H1 (cell line): ENCODE measurements at regions not wholly inside any gene's neighbourhood (a gene's known extent, or its start where the extent isn't known, plus 50 kb on each side); places are given as distances from the start of the nearest gene placed in this dataset.

ENCODE experiments used
- CTCF ChIA-PET: fragments of 300-600 bp; sonication (Branson Sonifier 250); formaldehyde crosslinking; loops from one replicate; lab custom pipeline; 2021; ENCODE audit not compliant: partially characterized antibody; lab: Charles Lee
- POLR2A ChIA-PET: fragments of 300-600 bp; sonication (Branson Sonifier 250); formaldehyde crosslinking; loops from one replicate; lab custom pipeline; 2021; ENCODE audit warnings: inconsistent platforms; ENCODE audit not compliant: partially characterized antibody; lab: Charles Lee
- DNase-seq, 2 experiments: peaks; one replicate each; pipeline versions ENCODE4 v3.0.0 to v3.0.0-alpha.2; 2010 to 2022; ENCODE audit warnings: low spot score in 2 of 2, low read depth in 1 of 2, mixed read lengths in 1 of 2
- FAIRE-seq: peaks from 2 replicates; lab custom pipeline; 2011; peaks lifted over from hg19 to GRCh38; lab: Jason Lieb, UNC
- H2AFZ ChIP-seq: 2 replicates; pipeline ENCODE4 v1.8.1; 2012; ENCODE audit warnings: low read length, inconsistent platforms
- H2AK5ac ChIP-seq: 2 replicates; pipeline ENCODE4 v1.6.1; 2013; ENCODE audit warnings: low read depth, low read length
- H2BK120ac ChIP-seq: replicated peaks from 2 replicates; pipeline ENCODE3; 2013; ENCODE audit warnings: low read depth, low read length, inconsistent platforms
- H2BK12ac ChIP-seq: 2 replicates; pipeline ENCODE4 v1.6.1; 2013; ENCODE audit warnings: low read depth, low read length
- H2BK15ac ChIP-seq: 2 replicates; pipeline ENCODE4 v1.6.1; 2013; ENCODE audit warnings: low read length
- H2BK20ac ChIP-seq: 2 replicates; pipeline ENCODE4 v1.6.1; 2013; ENCODE audit warnings: low read length
- H2BK5ac ChIP-seq: 2 replicates; pipeline ENCODE4 v1.6.1; 2013; ENCODE audit warnings: low read depth, low read length
- H3K14ac ChIP-seq: 2 replicates; pipeline ENCODE4 v1.6.1; 2013; ENCODE audit warnings: inconsistent platforms; ENCODE audit not compliant: insufficient read length
- H3K18ac ChIP-seq: 2 replicates; pipeline ENCODE4 v1.6.1; 2013; ENCODE audit warnings: low read length; ENCODE audit errors: extremely low read depth
- H3K23ac ChIP-seq: 2 replicates; pipeline ENCODE4 v1.6.1; 2013; ENCODE audit warnings: inconsistent platforms; ENCODE audit not compliant: insufficient read length
- H3K23me2 ChIP-seq: 2 replicates; pipeline ENCODE4 v1.6.1; 2013; ENCODE audit warnings: low read depth, low read length
- H3K27ac ChIP-seq: 2 replicates; pipeline ENCODE4 v1.6.1; 2011; ENCODE audit warnings: low read depth, low read length, inconsistent platforms
- H3K27me3 ChIP-seq, 4 experiments: replicated peaks in 1 of 4; 1 replicate in 1 of 4; 2 replicates in 3 of 4; pipeline versions ENCODE4 v1.6.1 to v1.8.1; 2011 to 2013; ENCODE audit warnings: low read length in 3 of 4, mild to moderate bottlenecking in 3 of 4, inconsistent platforms in 2 of 4, mixed read lengths in 2 of 4, moderate library complexity in 1 of 4; ENCODE audit not compliant: control insufficient read depth in 3 of 4, insufficient read depth in 3 of 4; ENCODE audit errors: extremely low read depth in 1 of 4
- H3K36me3 ChIP-seq, 4 experiments: 2 replicates each; pipeline versions ENCODE4 v1.6.1 to v1.8.1; 2011 to 2013; ENCODE audit warnings: mild to moderate bottlenecking in 4 of 4, low read length in 3 of 4, moderate library complexity in 2 of 4, control low read depth in 1 of 4, inconsistent platforms in 1 of 4; ENCODE audit not compliant: insufficient read depth in 4 of 4, control insufficient read depth in 2 of 4
- H3K4ac ChIP-seq: replicated peaks from 2 replicates; pipeline ENCODE3; 2013; ENCODE audit warnings: low read length, low read depth, mixed read lengths, inconsistent platforms; ENCODE audit not compliant: insufficient read length
- H3K4me1 ChIP-seq, 4 experiments: replicated peaks in 1 of 4; 1 replicate in 1 of 4; 2 replicates in 3 of 4; pipeline versions ENCODE4 v1.6.1 to v1.8.1; 2011 to 2013; ENCODE audit warnings: low read length in 3 of 4, inconsistent platforms in 2 of 4, mixed read lengths in 1 of 4; ENCODE audit not compliant: insufficient read depth in 4 of 4, control insufficient read depth in 3 of 4
- H3K4me2 ChIP-seq, 2 experiments: 2 replicates each; pipeline versions ENCODE4 v1.6.1 to v1.8.1; 2011 to 2013; ENCODE audit warnings: low read depth in 2 of 2, low read length in 2 of 2, control low read depth in 1 of 2, inconsistent platforms in 1 of 2, mild to moderate bottlenecking in 1 of 2; ENCODE audit not compliant: insufficient read depth in 1 of 2
- H3K4me3 ChIP-seq, 4 experiments: fragments of 200-600, 300-600 bp in 1 of 4; sonication (generic), shearing (Covaris generic), sonication (Bioruptor Twin) in 1 of 4; 2 replicates each; pipeline versions ENCODE4 v1.5.1 to v1.8.1; 2011 to 2016; ENCODE audit warnings: low read length in 4 of 4, low read depth in 3 of 4, control low read depth in 2 of 4, inconsistent platforms in 2 of 4, mild to moderate bottlenecking in 2 of 4, mixed read lengths in 1 of 4, moderate library complexity in 1 of 4; ENCODE audit not compliant: insufficient read depth in 2 of 4; ENCODE audit errors: extremely low read depth in 1 of 4
- H3K56ac ChIP-seq: replicated peaks from 2 replicates; pipeline ENCODE3; 2013; ENCODE audit warnings: low read depth, mild to moderate bottlenecking, mixed read lengths, low read length, inconsistent platforms; ENCODE audit not compliant: insufficient read length
- H3K79me1 ChIP-seq: 2 replicates; pipeline ENCODE4 v1.6.1; 2013; ENCODE audit warnings: low read depth, low read length, control low read depth
- H3K79me2 ChIP-seq, 2 experiments: 2 replicates each; pipeline versions ENCODE4 v1.6.1 to v1.8.1; 2012 to 2013; ENCODE audit warnings: low read length in 2 of 2, mild to moderate bottlenecking in 2 of 2, inconsistent platforms in 1 of 2; ENCODE audit not compliant: insufficient read depth in 2 of 2, control insufficient read depth in 1 of 2
- H3K9ac ChIP-seq, 4 experiments: replicated peaks in 1 of 4; 1 replicate in 1 of 4; 2 replicates in 3 of 4; pipeline versions ENCODE4 v1.6.1 to v1.8.1; 2011 to 2013; ENCODE audit warnings: low read depth in 3 of 4, low read length in 3 of 4, control low read depth in 2 of 4, mild to moderate bottlenecking in 2 of 4, moderate library complexity in 2 of 4, inconsistent platforms in 1 of 4; ENCODE audit errors: extremely low read depth in 1 of 4
- H3K9me3 ChIP-seq, 2 experiments: 2 replicates each; pipeline versions ENCODE4 v1.6.1 to v1.8.1; 2012 to 2013; ENCODE audit warnings: mild to moderate bottlenecking in 2 of 2, moderate library complexity in 2 of 2, control low read depth in 1 of 2, inconsistent platforms in 1 of 2, low read depth in 1 of 2, low read length in 1 of 2, mixed read lengths in 1 of 2; ENCODE audit not compliant: insufficient read depth in 2 of 2
- H4K20me1 ChIP-seq, 2 experiments: replicated peaks in 1 of 2; 2 replicates each; pipeline versions ENCODE3 to v1.8.1; 2011 to 2013; ENCODE audit warnings: inconsistent platforms in 2 of 2, low read length in 2 of 2, mild to moderate bottlenecking in 1 of 2; ENCODE audit not compliant: insufficient read depth in 2 of 2, control insufficient read depth in 1 of 2
- H4K5ac ChIP-seq: 2 replicates; pipeline ENCODE4 v1.6.1; 2013; ENCODE audit warnings: low read length, low read depth, mixed read lengths, inconsistent platforms; ENCODE audit not compliant: insufficient read length
- H4K8ac ChIP-seq: 2 replicates; pipeline ENCODE4 v1.8.0; 2013; ENCODE audit warnings: mild to moderate bottlenecking, moderate library complexity, low read length, inconsistent platforms; ENCODE audit not compliant: insufficient read depth; ENCODE audit errors: extremely low read depth
- H4K91ac ChIP-seq: replicated peaks from 2 replicates; pipeline ENCODE3; 2013; ENCODE audit warnings: low read length, mixed read lengths, inconsistent platforms; ENCODE audit not compliant: insufficient read length
- CTBP2 ChIP-seq: IDR thresholded peaks from 2 replicates; pipeline ENCODE4 v1.7.0; 2011; ENCODE audit warnings: borderline replicate concordance, mild to moderate bottlenecking, moderate library complexity, mixed read lengths, low read length; ENCODE audit not compliant: insufficient read depth, insufficient read length
- EZH2 ChIP-seq: fragments of 200-600 bp; sonication (generic); IDR thresholded peaks from 2 replicates; pipeline ENCODE4 v1.7.1; 2012; ENCODE audit warnings: low read depth, mild to moderate bottlenecking, moderate library complexity, low read length, inconsistent platforms; ENCODE audit not compliant: severe bottlenecking
- HDAC6 ChIP-seq: IDR thresholded peaks from one replicate; pipeline ENCODE4 v1.7.1; 2012; ENCODE audit warnings: low read depth, mild to moderate bottlenecking, inconsistent platforms, low read length, moderate library complexity
- MAX ChIP-seq: IDR thresholded peaks from 2 replicates; pipeline ENCODE4 v1.6.1; 2012; ENCODE audit warnings: inconsistent platforms
- NRF1 ChIP-seq: IDR thresholded peaks from 2 replicates; pipeline ENCODE4 v1.6.1; 2011; ENCODE audit warnings: mild to moderate bottlenecking, low read depth, low read length, improper control_type of control experiment
- RFX5 ChIP-seq: IDR thresholded peaks from 2 replicates; pipeline ENCODE4 v1.6.1; 2011; ENCODE audit warnings: low read depth, low read length, improper control_type of control experiment, borderline replicate concordance
- RNF2 ChIP-seq: fragments of 200-900, 300-1000 bp; sonication (generic); IDR thresholded peaks from 2 replicates; pipeline ENCODE4 v1.7.1; 2016; ENCODE audit warnings: borderline replicate concordance, low read depth, mild to moderate bottlenecking, antibody characterized with exemption, low read length; ENCODE audit not compliant: poor library complexity, severe bottlenecking; ENCODE audit errors: missing control alignments
- SAP30 ChIP-seq: fragments of 300-600 bp; sonication (generic); IDR thresholded peaks from 2 replicates; pipeline ENCODE4 v1.7.1; 2012; ENCODE audit warnings: low read length, moderate library complexity, mild to moderate bottlenecking, inconsistent platforms; ENCODE audit not compliant: insufficient read depth, insufficient replicate concordance
- SIRT6 ChIP-seq: IDR thresholded peaks from one replicate; pipeline ENCODE4 v1.7.1; 2012; ENCODE audit warnings: low read length, inconsistent platforms
- TAF7 ChIP-seq: optimal IDR thresholded peaks from 2 replicates; pipeline ENCODE3; 2011; ENCODE audit warnings: low read depth, mild to moderate bottlenecking, inconsistent platforms, low read length, moderate library complexity, borderline replicate concordance
- WGBS, 2 experiments: shearing (Covaris generic) in 1 of 2; methylation state at CpG; one replicate each; pipeline versions ENCODE4 v1.1.6 to v1.1.7; 2013 to 2015; ENCODE audit warnings: low lambda C conversion rate in 2 of 2, mixed read lengths in 2 of 2, inconsistent platforms in 1 of 2, low coverage in 1 of 2, missing lambda C conversion rate in 1 of 2; ENCODE audit not compliant: insufficient replicate concordance in 2 of 2, insufficient coverage in 1 of 2, insufficient read length in 1 of 2; ENCODE audit errors: extremely low coverage in 1 of 2, missing lambda C conversion rate in 1 of 2; 5-methylcytosine and 5-hydroxymethylcytosine counted together
- TF ChIP-seq, protein P1 (sequence below), 3 experiments: IDR thresholded peaks; 1 replicate in 2 of 3; 2 replicates in 1 of 3; pipeline versions ENCODE4 v1.5.1 to v1.6.1; 2011; ENCODE audit warnings: low read length in 3 of 3, mild to moderate bottlenecking in 3 of 3, inconsistent platforms in 2 of 3, low read depth in 1 of 3, moderate library complexity in 1 of 3; ENCODE audit not compliant: insufficient read depth in 1 of 3; ENCODE audit errors: control extremely low read depth in 1 of 3

- H2BK15ac ChIP-seq, result no peak overlapping the region
- no peak overlapping the region for H2AFZ ChIP-seq
- H4K8ac ChIP-seq, result no peak overlapping the region
- H3K79me1 ChIP-seq, result no peaks in the 10 kb centered on the region
- no peaks in the 10 kb centered on the region for H4K20me1 ChIP-seq
- H3K27me3 ChIP-seq, result no peaks in the 10 kb centered on the region
- no peak overlapping the region for H3K4me2 ChIP-seq
- no peak overlapping the region for H4K91ac ChIP-seq
- no peak overlapping the region for H2BK5ac ChIP-seq
- H4K5ac ChIP-seq, result no peak overlapping the region
- H3K27ac ChIP-seq, result no peak overlapping the region
- CTCF ChIA-PET, result interaction anchor here (0.7 kb wide), 1 partner anchor 11 kb away, joined by 3 read pairs; no protein-coding TSS in a partner anchor
- POLR2A ChIA-PET, result no interaction called here
- peaks cover 8% of the 10 kb centered on the region for H3K23me2 ChIP-seq
- H3K4ac ChIP-seq, result no peak overlapping the region
- no peak overlapping the region for H3K23ac ChIP-seq
- DNase-seq, result no peak
- H3K9ac ChIP-seq, result no peak overlapping the region
- H2BK20ac ChIP-seq, result no peak overlapping the region
- H3K79me2 ChIP-seq, result peaks cover 3 to 50% of the 10 kb centered on the region in 2 experiments; a peak in 2 of 4 replicates
- H3K4me3 ChIP-seq, result no peak overlapping the region
- H3K18ac ChIP-seq, result no peak overlapping the region
- no peak overlapping the region for H3K56ac ChIP-seq
- H3K4me1 ChIP-seq, result no peaks in the 10 kb centered on the region
- no peak overlapping the region for H2BK120ac ChIP-seq
- FAIRE-seq, result no peak
- H3K36me3 ChIP-seq, result no peaks in the 10 kb centered on the region
- no peak overlapping the region for H2BK12ac ChIP-seq
- H3K14ac ChIP-seq, result no peak overlapping the region
- WGBS, 2 experiments, result 78% methylated on average over 3 of the region's 3 CpGs; no CpG with 5 or more reads in 1 of the 2 experiments
- H3K9me3 ChIP-seq, result no peaks in the 10 kb centered on the region
- H2AK5ac ChIP-seq, result no peak overlapping the region
- no peak for TF ChIP-seq EZH2
- TF ChIP-seq HDAC6, result no peak
- TF ChIP-seq SAP30, result no peak
- no peak for TF ChIP-seq SIRT6
- TF ChIP-seq MAX, result no peak
- no peak for TF ChIP-seq NRF1
- no peak for TF ChIP-seq RFX5
- TF ChIP-seq CTBP2, result no peak
- TF ChIP-seq RNF2, result no peak
- TF ChIP-seq TAF7, result no peak
- TF ChIP-seq, protein P1, sequence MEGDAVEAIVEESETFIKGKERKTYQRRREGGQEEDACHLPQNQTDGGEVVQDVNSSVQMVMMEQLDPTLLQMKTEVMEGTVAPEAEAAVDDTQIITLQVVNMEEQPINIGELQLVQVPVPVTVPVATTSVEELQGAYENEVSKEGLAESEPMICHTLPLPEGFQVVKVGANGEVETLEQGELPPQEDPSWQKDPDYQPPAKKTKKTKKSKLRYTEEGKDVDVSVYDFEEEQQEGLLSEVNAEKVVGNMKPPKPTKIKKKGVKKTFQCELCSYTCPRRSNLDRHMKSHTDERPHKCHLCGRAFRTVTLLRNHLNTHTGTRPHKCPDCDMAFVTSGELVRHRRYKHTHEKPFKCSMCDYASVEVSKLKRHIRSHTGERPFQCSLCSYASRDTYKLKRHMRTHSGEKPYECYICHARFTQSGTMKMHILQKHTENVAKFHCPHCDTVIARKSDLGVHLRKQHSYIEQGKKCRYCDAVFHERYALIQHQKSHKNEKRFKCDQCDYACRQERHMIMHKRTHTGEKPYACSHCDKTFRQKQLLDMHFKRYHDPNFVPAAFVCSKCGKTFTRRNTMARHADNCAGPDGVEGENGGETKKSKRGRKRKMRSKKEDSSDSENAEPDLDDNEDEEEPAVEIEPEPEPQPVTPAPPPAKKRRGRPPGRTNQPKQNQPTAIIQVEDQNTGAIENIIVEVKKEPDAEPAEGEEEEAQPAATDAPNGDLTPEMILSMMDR (IDR thresholded peaks at IDR 0.05; ENCODE audit: control extremely low read depth in 1 of 3, insufficient read depth in 1 of 3, low read depth in 1 of 3, low read length in 3 of 3), result no peak
Measured at GRCh38 chr2:144326825-144327224, 193.1 kb downstream of the ZEB2 start.
